T-helper 1 cell treated with Interleukin-12 subunit alpha and Interleukin-12 subunit beta and Interleukin-4 antibody, amounts not matched to agents 30 ng/mL and 1 ng/mL, for 36 hours (primary cell): ENCODE measurements at regions not wholly inside any gene's neighbourhood (a gene's known extent, or its start where the extent isn't known, plus 50 kb on each side); places are given as distances from the start of the nearest gene placed in this dataset.

Source experiments
- intact Hi-C: fragments of 100-400 bp; cut with micrococcal nuclease; formaldehyde crosslinking; loops from one replicate; pipeline ENCODE4 v1.15.1; 2024

- intact Hi-C loops, result no loop called here
Observed at GRCh38 chr13:109646423-109646822, 140.0 kb downstream of the IRS2 start.

GRCh38 chr13:109645831-109646230 is 140.6 kb downstream of the IRS2 start:
- intact Hi-C loops, result no loop called here

GRCh38 chr13:109644956-109645355 is 141.4 kb downstream of the IRS2 start:
- intact Hi-C loops, result no loop called here

- intact Hi-C loops, result no loop called here
Observed at GRCh38 chr13:109644069-109644750, 142.2 kb downstream of the IRS2 start.

- intact Hi-C loops, result no loop called here
Observed at GRCh38 chr13:109642358-109642757, 144.0 kb downstream of the IRS2 start.

- intact Hi-C loops, result no loop called here
Observed at GRCh38 chr13:109636736-109637135, 149.6 kb downstream of the IRS2 start.

GRCh38 chr13:109631069-109631468 is 155.3 kb downstream of the IRS2 start:
- intact Hi-C loops, result no loop called here

- intact Hi-C loops, result no loop called here
Observed at GRCh38 chr13:109630271-109630670, 156.1 kb downstream of the IRS2 start.

- intact Hi-C loops, result no loop called here
Observed at GRCh38 chr13:109629737-109630136, 156.6 kb downstream of the IRS2 start.

GRCh38 chr13:109628251-109628699 is 158.1 kb downstream of the IRS2 start:
- intact Hi-C loops, result no loop called here

- intact Hi-C loops, result no loop called here
Observed at GRCh38 chr13:109627649-109628048, 158.7 kb downstream of the IRS2 start.

- intact Hi-C loops, result no loop called here
Observed at GRCh38 chr13:109626386-109627171, 159.8 kb downstream of the IRS2 start.

GRCh38 chr13:109625156-109625555 is 161.2 kb downstream of the IRS2 start:
- intact Hi-C loops, result no loop called here

GRCh38 chr13:109622006-109622405 is 164.4 kb downstream of the IRS2 start:
- intact Hi-C loops, result no loop called here

- intact Hi-C loops, result no loop called here
Observed at GRCh38 chr13:109615721-109616420, 170.5 kb downstream of the IRS2 start.

GRCh38 chr13:109611912-109612691 is 174.3 kb downstream of the IRS2 start:
- intact Hi-C loops, result loop anchor here (2.0 kb wide), 1 partner anchor 167 kb away; no protein-coding TSS in a partner anchor

- intact Hi-C loops, result loop anchor here (1.0 to 2.0 kb wide), 2 partner anchors 168 to 181 kb away; no protein-coding TSS in a partner anchor
Observed at GRCh38 chr13:109610517-109610916, 175.9 kb downstream of the IRS2 start.

GRCh38 chr13:109608503-109608902 is 177.9 kb downstream of the IRS2 start:
- intact Hi-C loops, result no loop called here

GRCh38 chr13:109608059-109608458 is 178.3 kb downstream of the IRS2 start:
- intact Hi-C loops, result no loop called here

- intact Hi-C loops, result no loop called here
Observed at GRCh38 chr13:109606520-109606919, 179.9 kb downstream of the IRS2 start.

- intact Hi-C loops, result no loop called here
Observed at GRCh38 chr13:109605846-109606245, 180.5 kb downstream of the IRS2 start.
